ENCODE measurements at regions not wholly inside any gene's neighbourhood (a gene's known extent, or its start where the extent isn't known, plus 50 kb on each side); places are given as distances from the start of the nearest gene placed in this dataset.

DNA sequence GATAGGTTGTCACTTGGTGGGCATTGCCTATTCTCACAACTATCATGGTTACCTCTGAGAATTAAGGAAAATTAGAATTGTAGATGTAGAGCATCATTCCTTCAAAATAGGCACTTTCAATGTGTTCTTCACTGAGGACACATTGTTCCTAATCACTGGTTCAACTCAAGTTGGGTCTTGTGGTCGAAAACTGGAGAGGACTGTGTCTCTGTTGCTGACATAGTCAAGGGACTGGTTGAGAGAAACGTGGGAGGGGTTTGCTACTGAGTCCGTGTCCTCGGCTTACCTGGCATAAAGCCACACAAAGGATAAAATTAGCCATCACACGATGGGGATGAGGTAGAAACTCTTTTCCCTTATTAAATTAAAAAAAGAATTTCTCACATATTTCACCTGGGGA lies 205.9 kb upstream of the CD180 start:
- DNase-seq (ENCODE audit: extremely low read depth, low read depth): no peak
- TF ChIP-seq CTCF (IDR thresholded peaks at IDR 0.05; ENCODE audit: low read depth, low read length): no peak

DNA sequence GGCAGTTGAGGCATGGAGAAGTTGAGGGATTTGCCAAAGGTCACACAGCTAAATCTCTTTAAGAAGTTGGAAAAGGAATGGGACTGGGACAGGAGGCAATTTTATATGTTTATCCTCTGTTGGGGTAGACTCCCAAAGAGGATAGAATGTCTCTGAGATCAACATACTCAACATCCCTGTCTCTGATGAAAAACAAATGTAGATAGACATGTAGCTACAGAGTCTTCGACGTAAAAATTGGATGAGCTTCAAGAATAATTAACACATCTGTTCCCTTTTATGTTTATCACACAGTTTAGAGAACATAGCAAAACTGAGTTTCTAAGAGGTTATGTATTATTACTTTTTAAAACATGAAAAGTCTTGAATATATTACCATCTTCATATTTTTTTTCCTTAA lies 204.6 kb upstream of the CD180 start:
- no peak for TF ChIP-seq CTCF (IDR thresholded peaks at IDR 0.05; ENCODE audit: low read depth, low read length)
- DNase-seq (ENCODE audit: extremely low read depth, low read depth): no peak

GRCh38 chr5:67400752-67401151 lies 204.2 kb upstream of the CD180 start:
- no peak for DNase-seq (ENCODE audit: extremely low read depth, low read depth)
- no peak for TF ChIP-seq CTCF (IDR thresholded peaks at IDR 0.05; ENCODE audit: low read depth, low read length)

GRCh38 chr5:67395790-67396418 lies 199.3 kb upstream of the CD180 start:
- TF ChIP-seq CTCF (IDR thresholded peaks at IDR 0.05; ENCODE audit: low read depth, low read length): no peak
- DNase-seq (ENCODE audit: extremely low read depth, low read depth): no peak

DNA sequence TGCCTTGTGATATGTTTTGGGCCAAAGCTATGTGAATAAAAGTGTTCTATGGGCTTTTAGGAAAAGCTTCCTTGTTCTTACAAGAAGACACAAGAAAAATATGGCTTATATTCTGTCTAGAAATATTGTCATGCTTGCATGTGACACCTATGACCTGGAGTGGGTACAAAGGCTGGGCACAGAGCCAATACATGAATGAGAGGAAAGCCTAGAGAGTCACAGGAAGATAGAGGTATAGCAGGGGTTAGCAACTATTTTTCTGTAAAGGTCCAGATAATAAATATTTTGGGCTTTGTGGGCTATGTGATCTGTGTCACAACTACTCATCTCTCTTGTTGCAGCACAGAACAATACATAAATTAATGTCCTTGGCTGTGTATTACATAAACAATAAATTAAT lies 196.6 kb upstream of the CD180 start:
- no peak for DNase-seq (ENCODE audit: extremely low read depth, low read depth)
- TF ChIP-seq CTCF (IDR thresholded peaks at IDR 0.05; ENCODE audit: low read depth, low read length): no peak

DNA sequence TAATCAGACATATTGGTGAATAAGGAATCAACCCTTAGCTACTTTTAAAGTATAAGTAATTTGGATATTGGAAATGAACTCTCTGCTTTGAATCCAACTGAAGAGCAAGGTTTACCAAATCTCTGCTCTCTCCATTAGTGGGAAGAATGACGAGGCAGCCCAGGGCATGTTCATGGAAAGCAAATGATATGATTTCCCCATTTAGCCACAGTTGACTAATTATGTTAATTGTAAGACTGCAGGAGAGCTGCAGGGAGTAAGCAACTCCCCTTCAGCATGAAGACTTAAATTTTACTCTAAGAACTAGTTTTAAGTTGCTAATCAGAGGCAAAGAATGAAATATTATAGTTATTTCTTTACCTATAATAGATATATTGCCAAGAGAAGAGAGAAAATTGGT lies 194.3 kb upstream of the CD180 start:
- TF ChIP-seq CTCF (IDR thresholded peaks at IDR 0.05; ENCODE audit: low read depth, low read length): no peak
- no peak for DNase-seq (ENCODE audit: extremely low read depth, low read depth)

DNA sequence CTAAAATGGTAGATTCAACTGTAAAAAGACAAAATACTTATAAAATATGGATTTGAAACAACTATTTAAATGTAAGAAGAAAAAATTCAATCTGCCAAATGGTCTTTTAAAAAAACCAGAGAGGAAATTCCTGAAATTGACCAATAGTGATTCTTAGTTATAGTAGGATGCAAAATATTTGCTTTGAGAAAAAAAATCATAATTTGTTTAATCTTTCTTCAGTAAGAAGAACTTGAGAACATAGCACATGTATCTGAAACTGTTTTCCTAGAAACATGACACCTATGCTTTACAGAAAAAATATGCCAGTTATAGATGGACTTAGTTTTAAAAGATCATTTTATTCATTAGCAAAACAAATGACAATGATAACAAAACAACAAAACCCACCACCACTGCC lies 186.9 kb upstream of the CD180 start:
- TF ChIP-seq CTCF (IDR thresholded peaks at IDR 0.05; ENCODE audit: low read depth, low read length): no peak
- DNase-seq (ENCODE audit: extremely low read depth, low read depth): no peak

All from AG09319 (cell line).